NOMO-1 treated with dmso at 0.1 percent for 144 hours (cell line): ENCODE measurements at regions not wholly inside any gene's neighbourhood (a gene's known extent, or its start where the extent isn't known, plus 50 kb on each side); places are given as distances from the start of the nearest gene placed in this dataset.

Source experiments
- DNase-seq: peaks from one replicate; lab custom pipeline; 2025; ENCODE audit not compliant: unreplicated experiment; lab: John Stamatoyannopoulos, UW

DNA sequence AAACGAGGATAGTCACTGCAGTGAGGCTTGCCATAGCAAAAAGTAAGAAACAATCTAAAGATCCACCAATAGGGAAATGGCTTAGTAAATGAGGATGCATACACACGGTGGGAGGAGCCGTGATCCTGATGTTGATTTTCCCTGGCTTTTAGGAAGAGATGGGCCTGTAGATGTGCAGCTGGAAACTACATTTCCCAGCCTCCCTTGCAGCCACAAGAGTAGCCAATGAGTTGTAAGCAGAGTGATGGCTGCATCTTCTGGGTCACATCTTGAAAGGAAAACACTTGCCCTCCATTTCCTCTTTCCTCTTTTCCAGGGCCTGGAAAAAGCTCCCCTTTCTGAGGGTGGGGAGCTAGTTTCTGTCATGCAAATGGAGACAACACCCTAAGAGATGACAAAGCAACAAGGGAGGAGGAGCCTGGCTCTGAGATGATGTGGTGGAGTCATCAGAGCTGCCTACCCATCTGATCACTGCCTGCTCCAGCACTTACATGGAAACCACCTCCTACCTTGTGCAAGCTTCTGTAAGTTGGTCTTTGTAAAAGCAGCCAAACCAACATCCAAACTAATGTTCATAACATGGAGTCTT is 139.1 kb downstream of the TLE3 start:
- DNase-seq = no peak

- no peak for DNase-seq
Measured at GRCh38 chr15:69962561-69962960, 135.2 kb downstream of the TLE3 start.

- DNase-seq = no peak
Measured at GRCh38 chr15:69963385-69963784, 134.3 kb downstream of the TLE3 start.

GRCh38 chr15:69971771-69972170 is 125.9 kb downstream of the TLE3 start:
- DNase-seq = no peak

GRCh38 chr15:69972436-69972835 is 125.3 kb downstream of the TLE3 start:
- DNase-seq = no peak

DNA sequence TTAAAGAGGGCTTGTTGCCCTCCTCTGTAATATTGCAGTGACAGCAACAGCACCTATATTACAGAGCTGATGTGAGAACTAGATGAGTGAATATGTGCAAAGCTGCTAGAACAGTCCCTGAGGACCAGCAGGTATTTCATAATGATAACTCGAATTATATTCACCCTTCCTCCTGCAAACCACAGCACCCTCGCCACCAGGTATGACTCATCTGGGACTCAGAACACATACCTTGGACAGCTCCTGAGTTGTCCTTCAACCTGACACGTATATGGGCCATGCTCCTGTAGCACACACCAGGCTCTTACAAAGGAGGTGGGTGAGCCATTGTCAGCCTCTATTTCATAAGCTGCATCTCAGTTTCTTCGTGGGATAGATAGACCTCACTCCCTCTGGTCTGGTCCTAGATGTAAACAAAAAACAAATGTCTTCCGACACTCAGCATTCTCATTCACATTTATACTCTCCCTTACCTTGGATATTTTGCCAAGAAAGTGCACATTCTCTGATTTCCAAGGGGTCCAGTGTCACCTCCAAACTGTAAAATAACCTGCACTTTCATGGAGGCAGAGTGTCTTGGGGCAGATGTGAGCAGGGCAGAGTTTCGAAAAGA is 124.5 kb downstream of the TLE3 start:
- no peak for DNase-seq

DNA sequence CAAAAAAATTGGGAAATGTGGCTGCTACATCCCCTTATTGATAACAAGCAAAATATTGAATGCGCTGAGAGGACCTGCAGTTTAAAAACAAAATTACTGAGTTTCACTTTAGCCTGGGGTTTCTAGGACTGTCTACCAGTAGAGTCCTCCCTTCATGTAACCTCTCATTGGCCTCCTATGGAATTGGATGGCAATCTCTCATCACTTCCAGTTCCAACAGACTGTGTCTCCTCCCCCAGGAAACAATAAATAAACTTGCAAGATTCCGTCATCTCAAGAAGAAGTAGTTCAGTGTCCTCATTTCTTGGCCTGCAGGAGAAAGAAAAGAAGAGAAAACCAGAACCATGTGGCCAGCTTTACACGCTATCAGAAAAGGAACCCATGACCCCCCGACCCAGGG is 123.8 kb downstream of the TLE3 start:
- DNase-seq = no peak

GRCh38 chr15:69974321-69974720 is 123.4 kb downstream of the TLE3 start:
- DNase-seq = no peak

GRCh38 chr15:69976366-69976994 is 121.2 kb downstream of the TLE3 start:
- DNase-seq = no peak

GRCh38 chr15:69978603-69979002 is 119.1 kb downstream of the TLE3 start:
- DNase-seq = no peak

DNA sequence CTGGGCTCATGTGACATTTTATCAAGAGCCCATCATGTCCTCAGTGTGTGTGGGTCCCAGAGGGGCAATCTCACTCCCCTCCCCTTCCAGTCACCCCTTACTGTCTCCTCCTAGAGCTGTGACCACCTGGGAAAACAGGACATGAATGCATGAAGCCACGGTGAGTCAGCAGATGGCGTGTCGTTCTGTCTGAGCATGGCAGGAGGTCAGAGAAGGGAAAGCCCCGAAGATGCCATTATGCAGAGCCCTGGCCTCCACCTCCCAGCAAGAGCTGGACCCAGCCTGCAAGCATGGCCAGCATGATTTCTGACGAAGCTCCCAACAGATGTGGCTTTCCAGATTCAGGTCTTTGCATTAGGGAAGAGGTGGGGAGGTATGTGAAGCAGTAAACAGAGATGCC is 118.5 kb downstream of the TLE3 start:
- no peak for DNase-seq

GRCh38 chr15:69979783-69980182 is 117.9 kb downstream of the TLE3 start:
- DNase-seq = no peak

DNA sequence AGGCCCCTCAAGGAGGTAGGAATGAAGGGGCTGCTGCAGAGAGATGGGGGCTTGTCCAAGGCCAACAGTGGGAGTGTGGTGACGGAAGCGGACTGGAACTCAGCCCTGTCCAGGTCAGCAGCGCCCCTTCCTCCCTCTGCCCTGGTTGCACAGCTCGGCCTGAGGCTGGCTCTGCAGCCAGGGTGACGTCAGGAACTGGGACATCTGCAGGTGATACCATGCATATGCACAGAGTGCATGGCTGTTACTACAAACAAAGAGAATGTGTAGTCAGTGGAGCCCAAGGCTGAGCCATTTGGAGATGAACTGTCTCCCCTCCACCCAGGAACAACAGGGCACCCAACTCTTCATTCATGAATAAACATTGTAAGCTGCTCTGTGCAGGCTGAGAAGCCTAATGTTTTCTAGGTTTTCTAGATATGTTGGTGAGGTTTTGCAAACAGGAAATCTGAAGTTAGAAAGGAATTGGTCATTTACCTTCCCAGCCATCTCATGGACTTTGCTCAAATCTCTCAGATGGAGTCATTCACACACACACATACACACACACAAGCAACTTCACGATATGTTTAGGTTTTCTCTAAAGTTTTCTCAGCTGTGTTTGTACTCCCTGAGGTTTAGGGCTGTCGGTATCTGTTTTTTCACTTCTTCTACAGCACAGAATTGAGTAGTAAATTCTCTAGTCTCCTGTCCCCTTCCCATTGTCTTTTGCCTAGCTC is 117.2 kb downstream of the TLE3 start:
- DNase-seq = no peak

- no peak for DNase-seq
Measured at GRCh38 chr15:69982037-69982436, 115.7 kb downstream of the TLE3 start.

GRCh38 chr15:69983696-69984265 is 113.9 kb downstream of the TLE3 start:
- no peak for DNase-seq

DNA sequence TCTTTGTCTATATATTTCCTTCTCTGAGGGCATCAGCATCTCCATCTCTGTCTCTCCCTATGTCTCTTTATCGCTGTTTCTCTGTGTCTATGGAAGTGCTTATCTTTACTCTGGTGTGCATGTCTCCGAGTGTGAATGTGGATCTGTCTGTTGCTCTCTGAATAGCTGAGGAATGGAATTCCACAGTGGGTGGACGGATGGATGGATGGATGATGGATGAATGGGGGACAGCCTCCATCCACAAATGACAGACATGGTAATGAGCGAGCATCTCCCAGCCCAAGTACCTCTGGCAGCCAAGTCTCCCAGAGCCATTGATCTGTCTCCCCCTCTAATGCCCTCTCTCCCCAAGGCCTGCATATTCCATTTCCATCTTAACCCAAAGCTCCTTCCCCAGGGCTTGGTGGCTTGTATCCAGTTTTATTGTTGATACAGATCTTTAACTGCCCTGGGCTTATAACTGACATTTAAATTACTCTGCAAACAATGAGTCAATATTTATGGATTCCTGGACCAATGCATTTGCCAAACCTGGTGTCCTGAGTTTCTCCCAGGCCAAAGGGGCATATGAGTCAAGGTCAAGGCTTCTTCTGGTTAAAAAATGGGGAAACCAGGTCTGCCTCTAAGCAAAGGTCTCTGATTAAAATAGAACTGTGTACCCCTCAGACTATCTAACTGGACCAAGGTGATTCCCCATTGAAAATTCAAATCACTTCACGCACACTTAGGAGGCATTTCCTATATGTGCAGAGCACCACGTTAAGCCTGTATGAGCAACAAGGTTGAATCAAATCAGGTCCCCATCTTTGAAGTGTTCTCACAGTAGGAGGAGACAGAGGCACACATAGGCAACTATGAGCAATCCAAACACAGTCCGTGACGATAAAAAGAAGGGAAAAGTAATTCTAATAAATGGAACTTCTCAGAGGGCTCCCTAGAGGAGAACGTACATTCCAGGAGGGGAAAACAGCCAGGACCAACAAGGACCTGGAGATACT is 109.9 kb downstream of the TLE3 start:
- no peak for DNase-seq

DNA sequence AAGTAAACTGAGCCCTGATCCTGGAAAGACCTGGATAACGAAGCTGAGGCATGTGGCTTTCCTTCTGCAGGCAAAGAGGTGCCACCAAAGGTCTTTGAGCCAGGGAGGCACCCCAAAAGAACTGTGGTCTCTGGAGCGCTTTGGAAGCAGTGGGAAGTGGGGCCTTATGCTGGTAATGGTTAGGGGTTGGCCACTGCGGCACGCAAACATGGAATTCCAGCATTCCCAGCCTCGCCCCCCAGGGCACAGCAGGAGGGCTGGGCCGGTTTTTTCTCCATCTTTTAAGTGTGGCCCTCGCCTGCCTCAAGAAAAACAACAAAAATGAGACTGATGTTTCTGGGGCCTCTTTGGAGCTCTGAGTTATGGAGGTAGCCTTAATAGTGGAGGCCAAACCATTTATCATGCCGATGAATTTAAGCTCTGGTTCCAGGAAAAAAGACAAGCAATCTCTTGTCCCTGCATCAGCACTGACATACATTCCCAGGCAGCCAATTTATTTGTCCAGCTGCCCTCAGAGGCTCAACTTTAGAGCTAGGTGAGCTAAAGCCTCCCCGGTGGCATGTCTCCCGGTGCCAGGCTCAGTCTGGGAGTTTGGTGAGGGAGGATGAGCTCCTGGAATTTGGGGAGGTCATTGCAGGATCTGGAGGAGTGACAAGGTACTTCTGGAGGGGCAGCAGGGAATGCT is 109.0 kb downstream of the TLE3 start:
- no peak for DNase-seq

DNA sequence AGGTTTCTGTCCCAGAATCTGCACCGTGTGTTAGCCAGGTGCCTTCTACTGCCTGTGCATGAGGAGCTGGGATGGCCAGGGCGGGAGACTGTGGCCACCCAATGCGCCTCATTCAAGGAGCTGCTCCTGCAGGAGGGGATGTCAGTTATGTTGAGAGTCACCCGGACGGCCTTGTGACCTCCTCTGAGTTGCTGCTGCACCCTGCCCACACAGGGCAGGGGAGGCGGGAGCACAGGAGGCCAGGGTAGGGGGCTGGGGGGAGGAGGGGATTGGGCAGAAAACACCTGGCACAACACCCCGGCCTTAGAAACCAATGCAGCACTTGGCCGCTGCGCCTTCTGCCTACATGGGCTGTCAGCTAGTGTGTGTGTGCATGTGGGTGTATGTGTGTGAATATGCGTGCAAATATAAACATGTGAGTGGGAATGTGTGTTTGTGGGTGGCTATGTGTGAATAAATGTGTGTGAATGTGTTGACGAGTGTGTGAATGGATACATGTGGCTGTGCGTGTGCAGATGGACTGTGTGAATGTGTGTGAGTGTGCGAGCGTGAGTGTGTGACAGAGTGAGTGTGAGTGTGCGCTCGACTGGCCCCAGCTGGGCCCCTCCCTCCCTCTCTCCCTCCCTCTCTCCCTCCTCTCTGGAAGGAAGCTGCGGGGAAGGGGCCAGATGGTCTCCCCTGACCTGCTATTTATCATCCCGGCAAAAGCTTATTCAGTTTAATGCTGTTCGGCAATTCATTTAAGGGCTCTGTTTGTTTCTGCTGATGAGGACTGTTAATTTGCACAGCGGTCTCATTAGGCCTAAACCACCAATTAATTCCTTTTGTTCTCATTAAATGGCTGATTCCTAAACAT is 106.9 kb downstream of the TLE3 start:
- no peak for DNase-seq

DNA sequence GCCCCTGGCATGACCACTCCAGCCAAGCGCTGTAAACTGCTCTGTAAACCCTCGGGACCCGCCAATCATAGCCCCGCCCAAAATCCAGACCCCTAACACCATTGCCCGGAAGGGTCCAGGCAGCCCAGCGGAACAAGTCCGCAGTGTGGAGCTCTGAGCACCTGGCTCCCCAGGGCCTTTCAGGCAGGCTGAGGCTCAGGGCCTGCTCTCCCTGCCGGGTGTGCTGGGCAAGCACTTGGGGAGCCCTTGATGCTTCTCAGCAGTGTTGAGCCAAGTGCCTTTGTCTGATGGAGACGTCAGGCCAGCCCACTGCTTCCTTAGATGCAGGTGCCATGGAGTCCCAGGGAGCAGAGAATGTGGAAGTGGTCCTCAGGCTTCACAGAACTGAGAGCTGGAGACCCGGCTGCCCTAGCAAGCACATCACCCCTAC is 106.2 kb downstream of the TLE3 start:
- no peak for DNase-seq
